ENCODE measurements at regions not wholly inside any gene's neighbourhood (a gene's known extent, or its start where the extent isn't known, plus 50 kb on each side); places are given as distances from the start of the nearest gene placed in this dataset.

GRCh38 chr10:111762114-111762513 lies 421.5 kb downstream of the GPAM start:
- Histone ChIP-seq H3K36me3 (replicated peaks) (no peaks in the 10 kb centered on the region), H3K27ac (no peak overlapping the region), H3K27me3 (replicated peaks) (no peaks in the 10 kb centered on the region), H3K4me3 (ENCODE audit: low read depth, low read length) (no peak overlapping the region)
- in situ Hi-C loops (cut with HindIII; ENCODE audit: low pct_ligation_motif_present, low sequenced_read_pairs): no loop called here
- no peak for DNase-seq
- TF ChIP-seq CTCF (IDR thresholded peaks at IDR 0.05; ENCODE audit: low read depth, low read length, missing control alignments): no peak

- no peak overlapping the region for H3K4me3 ChIP-seq (ENCODE audit: low read depth, low read length)
- H3K36me3 ChIP-seq (replicated peaks): no peaks in the 10 kb centered on the region
- no peak overlapping the region for H3K27ac ChIP-seq
- in situ Hi-C loops (cut with HindIII; ENCODE audit: low pct_ligation_motif_present, low sequenced_read_pairs): no loop called here
- no peak for TF ChIP-seq CTCF (IDR thresholded peaks at IDR 0.05; ENCODE audit: low read depth, low read length, missing control alignments)
- H3K27me3 ChIP-seq (replicated peaks): no peaks in the 10 kb centered on the region
- DNase-seq: no peak
These were observed 418.3 kb downstream of the GPAM start for GRCh38 chr10:111765216-111765615.

- TF ChIP-seq CTCF (IDR thresholded peaks at IDR 0.05; ENCODE audit: low read depth, low read length, missing control alignments): no peak
- DNase-seq: no peak
- Histone ChIP-seq H3K27ac (no peak overlapping the region), H3K4me3 (ENCODE audit: low read depth, low read length) (no peak overlapping the region), H3K36me3 (replicated peaks) (no peaks in the 10 kb centered on the region), H3K27me3 (replicated peaks) (no peaks in the 10 kb centered on the region)
- in situ Hi-C loops (cut with HindIII; ENCODE audit: low pct_ligation_motif_present, low sequenced_read_pairs): no loop called here
These were observed 417.1 kb downstream of the GPAM start for GRCh38 chr10:111766464-111766863.

- H3K4me3 ChIP-seq (ENCODE audit: low read depth, low read length): no peak overlapping the region
- DNase-seq: no peak
- no peak for TF ChIP-seq CTCF (IDR thresholded peaks at IDR 0.05; ENCODE audit: low read depth, low read length, missing control alignments)
- in situ Hi-C loops (cut with HindIII; ENCODE audit: low pct_ligation_motif_present, low sequenced_read_pairs): no loop called here
- H3K27ac ChIP-seq: no peak overlapping the region
- no peaks in the 10 kb centered on the region for H3K27me3 ChIP-seq (replicated peaks)
- H3K36me3 ChIP-seq (replicated peaks): no peaks in the 10 kb centered on the region
These were observed 415.9 kb downstream of the GPAM start for GRCh38 chr10:111767661-111768060.

GRCh38 chr10:111773950-111774349 lies 409.6 kb downstream of the GPAM start:
- no peak for TF ChIP-seq CTCF (IDR thresholded peaks at IDR 0.05; ENCODE audit: low read depth, low read length, missing control alignments)
- H3K27me3 ChIP-seq (replicated peaks): no peaks in the 10 kb centered on the region
- H3K27ac ChIP-seq: no peak overlapping the region
- no peak for DNase-seq
- in situ Hi-C loops (cut with HindIII; ENCODE audit: low pct_ligation_motif_present, low sequenced_read_pairs): no loop called here
- no peaks in the 10 kb centered on the region for H3K36me3 ChIP-seq (replicated peaks)
- no peak overlapping the region for H3K4me3 ChIP-seq (ENCODE audit: low read depth, low read length)

GRCh38 chr10:111774486-111774885 lies 409.1 kb downstream of the GPAM start:
- Histone ChIP-seq H3K4me3 (ENCODE audit: low read depth, low read length) (no peak overlapping the region), H3K27me3 (replicated peaks) (no peaks in the 10 kb centered on the region), H3K27ac (no peak overlapping the region), H3K36me3 (replicated peaks) (no peaks in the 10 kb centered on the region)
- DNase-seq: no peak
- no peak for TF ChIP-seq CTCF (IDR thresholded peaks at IDR 0.05; ENCODE audit: low read depth, low read length, missing control alignments)
- in situ Hi-C loops (cut with HindIII; ENCODE audit: low pct_ligation_motif_present, low sequenced_read_pairs): no loop called here
